GM23338 (cell line): ENCODE measurements at regions not wholly inside any gene's neighbourhood (a gene's known extent, or its start where the extent isn't known, plus 50 kb on each side); places are given as distances from the start of the nearest gene placed in this dataset.
"Not testable (repeated sequence)": the region's sequence is repeated elsewhere in the genome, so short reads cannot be mapped to it uniquely, and the experiment has no call there.

Source experiments
- ATAC-seq: fragments of 200-7000 bp; cut with Tn5 transposase; 3 replicates; pipeline ENCODE4 v1.9.1; 2020
- DNase-seq: peaks from one replicate; pipeline ENCODE4 v3.0.0-alpha.2; 2015; ENCODE audit warnings: low spot score
- H2AFZ ChIP-seq: fragments of 200-600 bp; sonication (generic); 2 replicates; pipeline ENCODE4 v1.8.0; 2016; ENCODE audit warnings: antibody characterized with exemption, mild to moderate bottlenecking, moderate library complexity
- H3F3A ChIP-seq: fragments of 200-600 bp; sonication (generic); replicated peaks from 2 replicates; pipeline ENCODE4 v1.8.0; 2017; ENCODE audit warnings: antibody characterized with exemption, mixed run types, low read depth
- H3K27ac ChIP-seq: fragments of 200-600 bp; sonication (generic); 2 replicates; pipeline ENCODE4 v1.6.1; 2016; ENCODE audit warnings: low read depth
- H3K27me3 ChIP-seq: fragments of 200-600 bp; sonication (generic); 2 replicates; pipeline ENCODE4 v1.8.0; 2016; ENCODE audit warnings: mild to moderate bottlenecking, mixed run types, moderate library complexity; ENCODE audit not compliant: insufficient read depth
- H3K36me3 ChIP-seq: fragments of 200-600 bp; sonication (generic); 2 replicates; pipeline ENCODE4 v1.8.0; 2016; ENCODE audit warnings: mild to moderate bottlenecking; ENCODE audit not compliant: insufficient read depth
- H3K4me1 ChIP-seq: fragments of 200-600 bp; sonication (generic); 2 replicates; pipeline ENCODE4 v1.8.0; 2016; ENCODE audit warnings: mild to moderate bottlenecking, moderate library complexity; ENCODE audit not compliant: insufficient read depth
- H3K4me2 ChIP-seq: fragments of 200-600 bp; sonication (generic); 2 replicates; pipeline ENCODE4 v1.7.1; 2017; ENCODE audit warnings: mixed run types
- H3K4me3 ChIP-seq: fragments of 200-600 bp; sonication (generic); 2 replicates; pipeline ENCODE4 v1.6.1; 2016; ENCODE audit warnings: mixed run types
- H3K79me2 ChIP-seq: fragments of 200-600 bp; sonication (generic); replicated peaks from 2 replicates; pipeline ENCODE4 v1.8.0; 2017; ENCODE audit warnings: mild to moderate bottlenecking; ENCODE audit not compliant: insufficient read depth
- H3K9me2 ChIP-seq: fragments of 200-600 bp; sonication (generic); 2 replicates; pipeline ENCODE4 v1.8.0; 2017; ENCODE audit not compliant: insufficient read depth
- H4K20me1 ChIP-seq: fragments of 200-600 bp; sonication (generic); replicated peaks from 2 replicates; pipeline ENCODE4 v1.8.0; 2017; ENCODE audit warnings: mild to moderate bottlenecking; ENCODE audit not compliant: insufficient read depth
- H3K27ac Mint-ChIP-seq: 2 replicates; pipeline ENCODE4 v1.8.0; 2020; ENCODE audit warnings: inconsistent platforms, mild to moderate bottlenecking, moderate library complexity, mixed read lengths
- H3K27me3 Mint-ChIP-seq: 3 replicates; pipeline ENCODE4 v1.8.0; 2022; ENCODE audit warnings: low read depth, mild to moderate bottlenecking, moderate library complexity, mixed read lengths, inconsistent platforms; ENCODE audit not compliant: insufficient read depth, poor library complexity
- H3K36me3 Mint-ChIP-seq: 3 replicates; pipeline ENCODE4 v1.8.0; 2021; ENCODE audit warnings: low read depth, mild to moderate bottlenecking, inconsistent platforms, moderate library complexity, mixed read lengths
- H3K4me1 Mint-ChIP-seq: 3 replicates; pipeline ENCODE4 v1.8.0; 2020; ENCODE audit warnings: mild to moderate bottlenecking, inconsistent platforms, mixed read lengths
- H3K4me3 Mint-ChIP-seq: 3 replicates; pipeline ENCODE4 v1.8.0; 2021; ENCODE audit warnings: moderate library complexity, mild to moderate bottlenecking, inconsistent platforms, mixed read lengths
- H3K9me3 Mint-ChIP-seq: 3 replicates; pipeline ENCODE4 v1.8.0; 2020; ENCODE audit warnings: moderate library complexity, mild to moderate bottlenecking, inconsistent platforms, mixed read lengths
- CREB1 ChIP-seq: fragments of 250-450 bp; sonication (Bioruptor Pico); IDR thresholded peaks from 2 replicates; pipeline ENCODE4 v1.5.0; 2020; ENCODE audit warnings: low read depth, mild to moderate bottlenecking, moderate library complexity
- CTCF ChIP-seq, 2 experiments: fragments of 200-600 bp in 1 of 2; sonication (generic) in 1 of 2; conservative IDR thresholded peaks; 2 replicates each; pipeline versions ENCODE4 v1.5.1 to v1.6.1; 2016 to 2017; ENCODE audit warnings: antibody characterized with exemption in 2 of 2, low read depth in 2 of 2, mild to moderate bottlenecking in 2 of 2, moderate library complexity in 1 of 2
- EZH2 ChIP-seq: fragments of 200-600 bp; sonication (generic); IDR thresholded peaks from one replicate; pipeline ENCODE4 v1.8.0; 2017; ENCODE audit warnings: antibody characterized with exemption, mild to moderate bottlenecking, low read depth; ENCODE audit not compliant: unreplicated experiment
- EZH2phosphoT487 ChIP-seq: fragments of 200-600 bp; sonication (generic); IDR thresholded peaks from one replicate; pipeline ENCODE4 v1.8.1; 2018; ENCODE audit warnings: antibody characterized with exemption; ENCODE audit not compliant: unreplicated experiment
- STAT1 ChIP-seq: IDR thresholded peaks from one replicate; pipeline ENCODE4 v1.6.1; 2016; ENCODE audit warnings: antibody characterized with exemption; ENCODE audit not compliant: unreplicated experiment
- ZNF114 ChIP-seq: fragments of 250-450 bp; sonication (Bioruptor Pico); IDR thresholded peaks from 2 replicates; pipeline ENCODE4 v1.5.0; 2020; ENCODE audit warnings: mild to moderate bottlenecking, moderate library complexity
- ZNF331 ChIP-seq: fragments of 250-450 bp; sonication (Bioruptor Pico); IDR thresholded peaks from 2 replicates; pipeline ENCODE4 v1.5.0; 2020; ENCODE audit warnings: low read depth, mild to moderate bottlenecking, moderate library complexity
- ZNF462 ChIP-seq: fragments of 250-450 bp; sonication (Bioruptor Pico); IDR thresholded peaks from 2 replicates; pipeline ENCODE4 v1.5.0; 2020; ENCODE audit warnings: mild to moderate bottlenecking, moderate library complexity

GRCh38 chr19:28103921-28104320 is 1109.0 kb downstream of the UQCRFS1 start (continued):
- TF ChIP-seq ZNF462 (CRISPR knock-in tag) (no peak), EZH2phosphoT487 (no peak), ZNF114 (no peak), CTCF (conservative IDR thresholded peaks at IDR 0.05; ENCODE audit: low read depth in 2 of 2) (no peak), ZNF331 (CRISPR knock-in tag) (no peak), EZH2 (no peak), STAT1 (no peak), CREB1 (no peak)

- not testable (repeated sequence) for H3K4me2 ChIP-seq, H3K27ac Mint-ChIP-seq, H3K36me3 ChIP-seq, H3K9me2 ChIP-seq, H3K4me1 ChIP-seq, H3K4me3 Mint-ChIP-seq, H3K79me2 ChIP-seq, DNase-seq, H3K36me3 Mint-ChIP-seq, H3F3A ChIP-seq, H3K4me3 ChIP-seq, H3K27ac ChIP-seq, H3K4me1 Mint-ChIP-seq, H3K27me3 Mint-ChIP-seq, H3K27me3 ChIP-seq, H4K20me1 ChIP-seq, H2AFZ ChIP-seq, ATAC-seq
- H3K9me3 Mint-ChIP-seq: peaks cover 36% of the 10 kb centered on the region
These were observed 1128.2 kb downstream of the UQCRFS1 start for GRCh38 chr19:28084659-28085157.
